ENCODE measurements at regions not wholly inside any gene's neighbourhood (a gene's known extent, or its start where the extent isn't known, plus 50 kb on each side); places are given as distances from the start of the nearest gene placed in this dataset.
"Not testable (repeated sequence)": the region's sequence is repeated elsewhere in the genome, so short reads cannot be mapped to it uniquely, and the experiment has no call there.

DNA sequence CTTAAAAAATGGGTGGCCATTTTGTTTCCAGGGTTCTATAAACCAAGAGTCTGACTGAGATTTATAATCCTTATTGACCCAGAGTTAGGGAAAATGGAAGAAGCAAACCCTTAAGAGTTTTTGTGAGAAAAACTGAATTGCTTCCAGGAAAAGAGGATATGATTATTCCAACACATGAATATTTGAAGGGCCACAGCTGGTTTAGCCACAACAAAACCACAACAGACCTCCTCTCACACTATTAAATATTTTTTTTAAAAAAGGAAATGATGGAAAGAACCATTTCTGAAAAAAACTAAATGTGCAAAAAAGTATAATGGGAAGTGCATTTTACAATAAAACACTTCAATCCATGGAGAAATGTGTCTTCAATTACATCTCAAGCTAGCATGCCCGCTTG is 182.7 kb downstream of the ETAA1 start:
- Mint-ChIP-seq H3K4me3 (no peak overlapping the region), H3K9me3 (peaks cover 5 to 28% (median 19%) of the 10 kb centered on the region in 5 donors), H3K27ac (no peak overlapping the region), H3K4me1 (no peaks in the 10 kb centered on the region), H3K36me3 (peaks cover 0 to 5% (median 0%) of the 10 kb centered on the region in 3 donors), H3K27me3 (no peaks in the 10 kb centered on the region)
- CTCF ChIA-PET = no interaction called here
- Histone ChIP-seq H3K36me3 (ENCODE audit: insufficient read depth, low read length) (no peaks in the 10 kb centered on the region), H3K9me3 (ENCODE audit: low read length) (no peaks in the 10 kb centered on the region), H3K4me1 (ENCODE audit: insufficient read depth, low read length) (no peaks in the 10 kb centered on the region), H3K27me3 (ENCODE audit: insufficient read depth, low read length, poor library complexity, severe bottlenecking) (no peaks in the 10 kb centered on the region), H3K4me3 (ENCODE audit: low read length) (no peak overlapping the region), H3K27ac (ENCODE audit: low read depth, low read length) (no peak overlapping the region)
- DNase-seq = no peak
- POLR2A ChIA-PET = no interaction called here

DNA sequence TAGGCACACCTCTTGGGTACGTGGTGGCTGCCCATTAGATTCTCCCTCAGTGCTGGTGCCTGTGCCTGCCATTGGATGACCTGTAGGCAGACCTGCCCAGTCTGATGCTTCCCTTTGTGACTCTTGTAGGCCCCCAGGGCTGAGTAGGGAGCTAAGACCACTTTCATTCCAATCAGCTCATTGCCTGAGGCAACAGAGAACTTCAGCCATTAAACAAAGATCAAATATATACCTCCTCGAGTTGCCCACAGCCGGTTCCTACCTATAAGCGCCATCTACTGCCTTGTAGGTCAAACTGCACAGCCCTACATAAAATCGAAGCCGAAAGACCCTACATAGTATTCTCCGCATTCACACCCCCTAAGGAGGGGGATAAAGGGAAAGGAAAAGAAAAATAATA is 184.6 kb downstream of the ETAA1 start:
- H3K27me3 ChIP-seq (ENCODE audit: insufficient read depth, low read length, poor library complexity, severe bottlenecking) = no peaks in the 10 kb centered on the region
- DNase-seq = no peak
- no peaks in the 10 kb centered on the region for H3K4me1 ChIP-seq (ENCODE audit: insufficient read depth, low read length)
- H3K9me3 ChIP-seq (ENCODE audit: low read length) = no peaks in the 10 kb centered on the region
- Mint-ChIP-seq H3K4me1 (no peaks in the 10 kb centered on the region), H3K27ac (no peak overlapping the region), H3K4me3 (no peak overlapping the region), H3K27me3 (no peaks in the 10 kb centered on the region), H3K36me3 (peaks cover 0 to 5% (median 0%) of the 10 kb centered on the region in 3 donors), H3K9me3 (peaks cover 17 to 44% (median 30%) of the 10 kb centered on the region in 5 donors)
- CTCF ChIA-PET = interaction anchor here (0.7 kb wide), 1 partner anchor 239 kb away, joined by 3 read pairs; no protein-coding TSS in a partner anchor
- no peak overlapping the region for H3K4me3 ChIP-seq (ENCODE audit: low read length)
- H3K36me3 ChIP-seq (ENCODE audit: insufficient read depth, low read length) = no peaks in the 10 kb centered on the region
- no peak overlapping the region for H3K27ac ChIP-seq (ENCODE audit: low read depth, low read length)
- POLR2A ChIA-PET = no interaction called here

DNA sequence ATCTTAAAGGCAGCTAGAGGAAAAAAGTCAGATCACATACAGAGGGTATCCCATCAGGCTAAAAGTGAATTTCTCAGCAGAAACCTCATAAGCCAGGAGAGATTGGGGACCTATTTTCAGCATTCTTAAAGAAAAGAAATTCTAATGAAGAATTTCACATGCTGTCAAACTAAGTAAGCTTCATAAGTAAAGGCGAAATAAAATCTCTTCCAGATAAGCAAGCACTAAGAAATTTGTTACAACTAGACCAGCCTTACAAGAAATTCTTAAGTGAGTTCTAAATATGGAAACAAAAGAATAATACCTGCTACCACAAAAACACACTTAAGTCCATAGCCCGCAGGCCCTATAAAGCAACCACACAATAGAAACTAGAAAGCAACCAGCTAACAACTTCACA is 186.1 kb downstream of the ETAA1 start:
- no peaks in the 10 kb centered on the region for H3K9me3 ChIP-seq (ENCODE audit: low read length)
- H3K36me3 ChIP-seq (ENCODE audit: insufficient read depth, low read length) = no peaks in the 10 kb centered on the region
- H3K4me3 Mint-ChIP-seq = no peak overlapping the region
- no peak for DNase-seq
- H3K4me1 Mint-ChIP-seq = no peaks in the 10 kb centered on the region
- peaks cover 17 to 43% (median 30%) of the 10 kb centered on the region in 5 donors for H3K9me3 Mint-ChIP-seq
- H3K27me3 ChIP-seq (ENCODE audit: insufficient read depth, low read length, poor library complexity, severe bottlenecking) = no peaks in the 10 kb centered on the region
- ChIA-PET CTCF (no interaction called here), POLR2A (no interaction called here)
- peaks cover 0 to 5% (median 0%) of the 10 kb centered on the region in 3 donors for H3K36me3 Mint-ChIP-seq
- no peaks in the 10 kb centered on the region for H3K27me3 Mint-ChIP-seq
- H3K4me3 ChIP-seq (ENCODE audit: low read length) = no peak overlapping the region
- H3K27ac ChIP-seq (ENCODE audit: low read depth, low read length) = no peak overlapping the region
- H3K4me1 ChIP-seq (ENCODE audit: insufficient read depth, low read length) = no peaks in the 10 kb centered on the region
- H3K27ac Mint-ChIP-seq = no peak overlapping the region

DNA sequence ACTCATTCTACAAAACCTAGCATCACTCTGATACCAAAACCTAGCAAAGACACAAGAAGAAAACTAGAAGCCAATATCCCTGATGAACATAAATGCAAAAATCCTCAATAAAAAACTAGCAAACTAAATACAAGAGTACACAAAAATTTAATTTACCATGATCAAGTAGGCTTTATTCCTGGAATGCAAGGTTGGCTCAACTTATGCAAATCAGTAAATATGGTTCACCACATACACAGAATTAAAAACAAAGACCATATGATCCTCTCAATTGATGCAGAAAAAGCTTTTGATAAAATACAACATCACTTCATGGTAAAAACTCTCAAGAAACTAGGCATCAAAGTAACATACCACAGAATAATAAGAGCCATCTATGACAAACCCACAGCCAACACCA is 188.3 kb downstream of the ETAA1 start:
- Mint-ChIP-seq H3K36me3 (no peaks in the 10 kb centered on the region), H3K4me3 (no peak overlapping the region), H3K27me3 (no peaks in the 10 kb centered on the region), H3K9me3 (peaks cover 22 to 43% (median 35%) of the 10 kb centered on the region in 5 donors), H3K27ac (no peak overlapping the region), H3K4me1 (no peaks in the 10 kb centered on the region)
- Histone ChIP-seq H3K9me3 (ENCODE audit: low read length) (no peaks in the 10 kb centered on the region), H3K4me3 (ENCODE audit: low read length) (no peak overlapping the region), H3K27ac (ENCODE audit: low read depth, low read length) (no peak overlapping the region), H3K4me1 (ENCODE audit: insufficient read depth, low read length) (no peaks in the 10 kb centered on the region), H3K27me3 (ENCODE audit: insufficient read depth, low read length, poor library complexity, severe bottlenecking) (no peaks in the 10 kb centered on the region), H3K36me3 (ENCODE audit: insufficient read depth, low read length) (no peaks in the 10 kb centered on the region)
- no peak for DNase-seq
- ChIA-PET POLR2A (no interaction called here), CTCF (no interaction called here)

DNA sequence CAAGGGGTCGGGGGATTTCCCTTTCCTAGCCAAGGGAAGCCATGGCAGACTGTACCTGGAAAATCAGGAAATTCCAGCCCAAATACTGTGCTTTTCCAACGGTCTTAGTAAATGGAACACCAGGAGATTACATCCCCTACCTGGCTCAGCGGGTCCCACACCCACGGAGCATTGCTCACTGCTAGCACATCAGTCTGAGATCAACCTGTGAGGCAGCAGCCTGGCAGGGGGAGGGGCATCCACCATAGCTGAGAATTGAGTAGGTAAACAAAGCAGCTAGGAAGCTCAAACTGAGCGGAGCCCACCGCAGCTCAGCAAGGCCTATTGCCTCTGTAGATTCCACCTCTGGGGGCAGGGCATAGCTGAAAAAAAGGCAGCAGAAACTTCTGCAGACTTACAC is 192.0 kb downstream of the ETAA1 start:
- POLR2A ChIA-PET, CTCF ChIA-PET, DNase-seq: not testable (repeated sequence)

DNA sequence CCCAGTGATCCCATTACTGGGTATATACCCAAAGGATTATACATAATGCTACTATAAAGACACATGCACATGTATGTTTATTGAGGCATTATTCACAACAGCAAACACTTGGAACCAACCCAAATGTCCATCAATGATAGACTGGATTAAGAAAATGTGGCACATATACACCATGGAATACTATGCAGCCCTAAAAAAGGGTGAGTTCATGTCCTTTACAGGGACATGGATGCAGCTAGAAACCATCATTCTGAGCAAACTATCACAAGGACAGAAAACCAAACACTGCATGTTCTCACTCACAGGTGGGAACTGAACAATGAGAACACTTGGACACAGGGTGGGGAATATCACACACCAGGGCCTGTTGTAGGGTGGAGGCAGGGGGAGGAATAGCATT is 197.4 kb downstream of the ETAA1 start:
- POLR2A ChIA-PET; H3K36me3 ChIP-seq (ENCODE audit: insufficient read depth, low read length); H3K27ac ChIP-seq (ENCODE audit: low read depth, low read length); H3K4me3 ChIP-seq (ENCODE audit: low read length); H3K9me3 ChIP-seq (ENCODE audit: low read length); H3K4me1 ChIP-seq (ENCODE audit: insufficient read depth, low read length); H3K4me1 Mint-ChIP-seq; H3K27me3 ChIP-seq (ENCODE audit: insufficient read depth, low read length, poor library complexity, severe bottlenecking); CTCF ChIA-PET; DNase-seq; H3K27me3 Mint-ChIP-seq; H3K4me3 Mint-ChIP-seq; H3K36me3 Mint-ChIP-seq; H3K27ac Mint-ChIP-seq: not testable (repeated sequence)
- peaks cover 9 to 37% (median 19%) of the 10 kb centered on the region in 5 donors for H3K9me3 Mint-ChIP-seq

More for the DNA sequence above, 192.0 kb downstream of the ETAA1 start:
- H3K4me1 Mint-ChIP-seq; H3K4me3 ChIP-seq (ENCODE audit: low read length); H3K4me3 Mint-ChIP-seq; H3K27ac ChIP-seq (ENCODE audit: low read depth, low read length); H3K27me3 ChIP-seq (ENCODE audit: insufficient read depth, low read length, poor library complexity, severe bottlenecking); H3K4me1 ChIP-seq (ENCODE audit: insufficient read depth, low read length); H3K9me3 ChIP-seq (ENCODE audit: low read length); H3K27ac Mint-ChIP-seq; H3K36me3 ChIP-seq (ENCODE audit: insufficient read depth, low read length); H3K27me3 Mint-ChIP-seq; H3K36me3 Mint-ChIP-seq: not testable (repeated sequence)
- H3K9me3 Mint-ChIP-seq = peaks cover 26 to 40% (median 32%) of the 10 kb centered on the region in 5 donors

DNA sequence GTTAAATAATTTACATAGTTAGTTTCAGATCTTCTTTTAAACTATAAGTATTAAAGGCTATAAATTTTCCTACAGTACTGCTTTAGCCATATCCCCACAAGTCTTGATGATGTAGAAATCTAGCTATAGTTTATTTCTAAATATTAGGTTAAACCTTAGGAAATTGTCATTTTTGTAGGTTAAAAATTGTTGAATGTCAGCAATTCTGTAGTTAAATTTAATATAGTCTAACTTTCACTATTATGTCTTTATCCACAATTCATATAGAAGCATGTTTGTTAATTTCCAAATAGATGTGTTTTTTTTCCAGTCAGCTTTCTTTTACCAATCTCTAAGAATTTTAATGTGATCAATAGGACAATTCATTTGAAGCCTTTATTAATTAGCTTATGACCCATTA is 199.7 kb downstream of the ETAA1 start:
- POLR2A ChIA-PET = no interaction called here
- H3K4me1 ChIP-seq (ENCODE audit: insufficient read depth, low read length) = no peaks in the 10 kb centered on the region
- no peak for DNase-seq
- H3K36me3 Mint-ChIP-seq = no peaks in the 10 kb centered on the region
- H3K27me3 Mint-ChIP-seq = no peaks in the 10 kb centered on the region
- H3K4me3 Mint-ChIP-seq = no peak overlapping the region
- no peaks in the 10 kb centered on the region for H3K27me3 ChIP-seq (ENCODE audit: insufficient read depth, low read length, poor library complexity, severe bottlenecking)
- H3K36me3 ChIP-seq (ENCODE audit: insufficient read depth, low read length) = no peaks in the 10 kb centered on the region
- no peaks in the 10 kb centered on the region for H3K9me3 ChIP-seq (ENCODE audit: low read length)
- no peak overlapping the region for H3K27ac ChIP-seq (ENCODE audit: low read depth, low read length)
- CTCF ChIA-PET = no interaction called here
- H3K4me3 ChIP-seq (ENCODE audit: low read length) = no peak overlapping the region
- no peaks in the 10 kb centered on the region for H3K4me1 Mint-ChIP-seq
- H3K27ac Mint-ChIP-seq = no peak overlapping the region
- peaks cover 2 to 24% (median 19%) of the 10 kb centered on the region in 5 donors for H3K9me3 Mint-ChIP-seq

DNA sequence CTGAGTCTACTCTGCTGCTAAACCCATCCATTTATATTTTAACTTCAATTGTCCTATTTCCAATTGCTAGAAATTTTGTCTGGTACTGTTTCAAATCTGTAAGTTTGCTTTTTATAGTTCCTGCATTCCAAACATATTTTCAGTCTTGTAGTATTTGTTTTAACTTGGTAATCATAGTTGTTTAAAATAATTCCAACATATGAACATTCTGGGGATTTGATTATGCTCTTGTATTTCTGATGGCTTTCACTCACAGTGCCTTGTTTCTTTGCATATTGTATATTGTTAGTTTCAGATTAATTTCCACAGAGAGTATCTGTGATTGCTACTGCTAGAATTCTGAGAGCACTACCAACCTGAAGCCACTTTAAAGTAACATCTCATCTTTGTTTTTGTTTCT is 202.4 kb downstream of the ETAA1 start:
- no peak overlapping the region for H3K4me3 ChIP-seq (ENCODE audit: low read length)
- Mint-ChIP-seq H3K36me3 (no peaks in the 10 kb centered on the region), H3K4me1 (no peaks in the 10 kb centered on the region), H3K27me3 (no peaks in the 10 kb centered on the region), H3K4me3 (no peak overlapping the region), H3K9me3 (peaks cover 0 to 15% (median 2%) of the 10 kb centered on the region in 5 donors), H3K27ac (no peak overlapping the region)
- H3K27ac ChIP-seq (ENCODE audit: low read depth, low read length) = no peak overlapping the region
- H3K27me3 ChIP-seq (ENCODE audit: insufficient read depth, low read length, poor library complexity, severe bottlenecking) = no peaks in the 10 kb centered on the region
- ChIA-PET POLR2A (no interaction called here), CTCF (no interaction called here)
- H3K9me3 ChIP-seq (ENCODE audit: low read length) = no peaks in the 10 kb centered on the region
- H3K4me1 ChIP-seq (ENCODE audit: insufficient read depth, low read length) = no peaks in the 10 kb centered on the region
- H3K36me3 ChIP-seq (ENCODE audit: insufficient read depth, low read length) = no peaks in the 10 kb centered on the region
- no peak for DNase-seq

DNA sequence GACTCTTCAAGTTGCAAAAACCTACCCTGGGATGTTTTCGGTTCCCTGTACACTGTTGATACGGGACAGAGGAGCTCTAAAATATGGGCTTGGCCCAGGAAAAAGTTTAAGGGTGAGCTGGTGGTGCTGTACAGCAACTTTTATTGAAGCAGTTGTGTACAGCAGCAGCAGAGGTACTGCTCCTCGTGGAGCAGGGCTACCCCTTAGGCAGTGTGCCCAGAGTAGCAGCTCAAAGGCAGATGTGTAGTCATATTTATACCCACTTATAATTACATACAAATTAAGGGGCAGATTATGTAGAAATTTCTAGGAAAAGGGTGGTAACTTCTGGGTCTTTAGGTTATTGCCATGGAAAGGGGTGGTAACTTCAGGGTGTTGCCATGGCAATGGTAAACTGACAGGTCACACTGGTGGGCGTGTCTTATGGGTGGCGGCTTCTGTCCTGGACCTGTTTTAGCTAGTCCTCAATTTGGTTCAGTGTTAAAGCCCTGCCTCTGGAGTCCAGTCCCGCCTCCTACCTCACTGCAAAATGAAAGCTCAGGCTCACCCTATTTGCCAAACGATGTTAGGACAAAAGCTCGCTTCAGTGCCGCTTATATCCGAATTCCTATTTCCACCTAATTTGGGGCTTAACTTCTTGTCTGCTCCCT is 203.2 kb downstream of the ETAA1 start:
- H3K4me3 Mint-ChIP-seq = no peak overlapping the region
- DNase-seq = no peak
- no peaks in the 10 kb centered on the region for H3K36me3 Mint-ChIP-seq
- no peak overlapping the region for H3K4me3 ChIP-seq (ENCODE audit: low read length)
- H3K9me3 Mint-ChIP-seq = peaks cover 0 to 15% (median 2%) of the 10 kb centered on the region in 5 donors
- POLR2A ChIA-PET = no interaction called here
- peak overlapping the region in 1 of 8 donors; percentile 67 for H3K27ac Mint-ChIP-seq
- no peaks in the 10 kb centered on the region for H3K36me3 ChIP-seq (ENCODE audit: insufficient read depth, low read length)
- no peaks in the 10 kb centered on the region for H3K27me3 ChIP-seq (ENCODE audit: insufficient read depth, low read length, poor library complexity, severe bottlenecking)
- CTCF ChIA-PET = no interaction called here
- H3K27ac ChIP-seq (ENCODE audit: low read depth, low read length) = no peak overlapping the region
- H3K4me1 Mint-ChIP-seq = no peaks in the 10 kb centered on the region
- H3K4me1 ChIP-seq (ENCODE audit: insufficient read depth, low read length) = no peaks in the 10 kb centered on the region
- no peaks in the 10 kb centered on the region for H3K27me3 Mint-ChIP-seq
- no peaks in the 10 kb centered on the region for H3K9me3 ChIP-seq (ENCODE audit: low read length)
